SU-DHL-6 (cell line): ENCODE measurements at regions not wholly inside any gene's neighbourhood (a gene's known extent, or its start where the extent isn't known, plus 50 kb on each side); places are given as distances from the start of the nearest gene placed in this dataset.

Source experiments
- H2AFZ ChIP-seq: fragments of 200-600 bp; sonication (generic); 2 replicates; pipeline ENCODE4 v1.6.1; 2014; ENCODE audit warnings: low read depth, mild to moderate bottlenecking, moderate library complexity, mixed read lengths, antibody characterized with exemption, low read length; ENCODE audit not compliant: severe bottlenecking
- H3F3A ChIP-seq: fragments of 200-600 bp; shearing (Covaris generic); 2 replicates; pipeline ENCODE4 v1.6.0; 2016; ENCODE audit warnings: antibody characterized with exemption, mild to moderate bottlenecking; ENCODE audit not compliant: insufficient read depth
- H3K27ac ChIP-seq: fragments of 200-600 bp; sonication (generic); 2 replicates; pipeline ENCODE4 v1.5.1; 2016; ENCODE audit warnings: low read depth, mild to moderate bottlenecking, low read length, moderate library complexity, mixed read lengths
- H3K27me3 ChIP-seq: fragments of 200-600 bp; sonication (generic), shearing (Covaris generic); 2 replicates; pipeline ENCODE4 v1.6.0; 2014; ENCODE audit warnings: mild to moderate bottlenecking, low read length
- H3K36me3 ChIP-seq: fragments of 200-600 bp; sonication (generic); 2 replicates; pipeline ENCODE4 v1.6.1; 2014; ENCODE audit warnings: mild to moderate bottlenecking, low read length, mixed read lengths
- H3K4me2 ChIP-seq: fragments of 300-600, 200-600 bp; shearing (Covaris generic), sonication (generic); 2 replicates; pipeline ENCODE4 v1.6.0; 2014; ENCODE audit warnings: low read length, low read depth, mild to moderate bottlenecking; ENCODE audit not compliant: poor library complexity, severe bottlenecking
- H3K4me3 ChIP-seq: fragments of 200-600 bp; sonication (generic); 2 replicates; pipeline ENCODE4 v1.5.1; 2014; ENCODE audit warnings: antibody characterized with exemption, low read length, mild to moderate bottlenecking, mixed read lengths; ENCODE audit not compliant: insufficient read depth, poor library complexity, severe bottlenecking
- H3K79me2 ChIP-seq: fragments of 200-600 bp; sonication (generic); 2 replicates; pipeline ENCODE4 v1.6.1; 2014; ENCODE audit warnings: mild to moderate bottlenecking, low read length, moderate library complexity; ENCODE audit not compliant: insufficient read depth
- H3K9ac ChIP-seq: fragments of 200-600 bp; sonication (generic); 2 replicates; pipeline ENCODE4 v1.7.0; 2014; ENCODE audit warnings: mild to moderate bottlenecking, low read length
- H3K9me2 ChIP-seq: fragments of 200-600 bp; sonication (generic); replicated peaks from 2 replicates; pipeline ENCODE4 v1.6.1; 2014; ENCODE audit warnings: low read length; ENCODE audit not compliant: insufficient read depth
- H3K9me3 ChIP-seq: fragments of 200-600 bp; sonication (generic); 2 replicates; pipeline ENCODE4 v1.6.1; 2014; ENCODE audit warnings: low read length, mixed read lengths; ENCODE audit not compliant: insufficient read depth
- H4K20me1 ChIP-seq: fragments of 200-600 bp; sonication (generic); 2 replicates; pipeline ENCODE4 v1.6.1; 2014; ENCODE audit warnings: low read depth, mild to moderate bottlenecking, antibody characterized with exemption, low read length, moderate library complexity, mixed read lengths
- EZH2phosphoT487 ChIP-seq: fragments of 200-600 bp; sonication (generic), shearing (Covaris generic); conservative IDR thresholded peaks from 2 replicates; pipeline ENCODE4 v1.6.1; 2018; ENCODE audit warnings: mild to moderate bottlenecking, antibody characterized with exemption, low read length, moderate library complexity, mixed read lengths
- TF ChIP-seq, protein P1 (sequence below): fragments of 200-600 bp; sonication (generic); IDR thresholded peaks from one replicate; pipeline ENCODE4 v1.5.1; 2017; ENCODE audit warnings: antibody characterized with exemption, mild to moderate bottlenecking, low read length, moderate library complexity; ENCODE audit not compliant: insufficient read depth, poor library complexity, severe bottlenecking

DNA sequence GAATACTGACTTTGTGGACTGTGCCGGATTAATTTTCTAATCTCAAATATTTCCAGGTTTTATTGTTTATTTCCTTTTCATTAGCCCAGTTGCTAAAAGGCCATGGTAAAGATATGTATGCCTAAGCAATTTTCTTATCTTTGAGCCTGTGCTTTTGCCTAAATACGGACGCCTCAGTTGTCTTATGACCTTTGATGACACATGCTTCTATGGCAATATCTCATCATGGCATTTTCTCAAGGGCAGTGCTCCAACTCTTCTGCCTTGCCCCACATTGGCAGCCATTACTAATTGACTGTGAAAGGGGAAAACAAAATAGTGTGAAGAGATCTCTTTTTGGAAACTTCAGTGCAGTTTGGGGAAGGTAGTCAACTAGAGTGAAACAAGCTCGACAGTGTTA, 809.6 kb upstream of the NR2F2 start:
- H3K4me2 ChIP-seq: no peak overlapping the region
- H4K20me1 ChIP-seq: no peaks in the 10 kb centered on the region
- no peaks in the 10 kb centered on the region for H3K79me2 ChIP-seq
- no peak overlapping the region for H3K27ac ChIP-seq
- no peaks in the 10 kb centered on the region for H3K27me3 ChIP-seq
- H3K36me3 ChIP-seq: no peaks in the 10 kb centered on the region
- no peaks in the 10 kb centered on the region for H3K9me2 ChIP-seq
- no peak for TF ChIP-seq EZH2phosphoT487
- TF ChIP-seq, protein P1, sequence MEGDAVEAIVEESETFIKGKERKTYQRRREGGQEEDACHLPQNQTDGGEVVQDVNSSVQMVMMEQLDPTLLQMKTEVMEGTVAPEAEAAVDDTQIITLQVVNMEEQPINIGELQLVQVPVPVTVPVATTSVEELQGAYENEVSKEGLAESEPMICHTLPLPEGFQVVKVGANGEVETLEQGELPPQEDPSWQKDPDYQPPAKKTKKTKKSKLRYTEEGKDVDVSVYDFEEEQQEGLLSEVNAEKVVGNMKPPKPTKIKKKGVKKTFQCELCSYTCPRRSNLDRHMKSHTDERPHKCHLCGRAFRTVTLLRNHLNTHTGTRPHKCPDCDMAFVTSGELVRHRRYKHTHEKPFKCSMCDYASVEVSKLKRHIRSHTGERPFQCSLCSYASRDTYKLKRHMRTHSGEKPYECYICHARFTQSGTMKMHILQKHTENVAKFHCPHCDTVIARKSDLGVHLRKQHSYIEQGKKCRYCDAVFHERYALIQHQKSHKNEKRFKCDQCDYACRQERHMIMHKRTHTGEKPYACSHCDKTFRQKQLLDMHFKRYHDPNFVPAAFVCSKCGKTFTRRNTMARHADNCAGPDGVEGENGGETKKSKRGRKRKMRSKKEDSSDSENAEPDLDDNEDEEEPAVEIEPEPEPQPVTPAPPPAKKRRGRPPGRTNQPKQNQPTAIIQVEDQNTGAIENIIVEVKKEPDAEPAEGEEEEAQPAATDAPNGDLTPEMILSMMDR: no peak
- H3K4me3 ChIP-seq: no peak overlapping the region
- H3F3A ChIP-seq: no peaks in the 10 kb centered on the region
- no peaks in the 10 kb centered on the region for H3K9me3 ChIP-seq
- H3K9ac ChIP-seq: no peak overlapping the region
- H2AFZ ChIP-seq: no peak overlapping the region

DNA sequence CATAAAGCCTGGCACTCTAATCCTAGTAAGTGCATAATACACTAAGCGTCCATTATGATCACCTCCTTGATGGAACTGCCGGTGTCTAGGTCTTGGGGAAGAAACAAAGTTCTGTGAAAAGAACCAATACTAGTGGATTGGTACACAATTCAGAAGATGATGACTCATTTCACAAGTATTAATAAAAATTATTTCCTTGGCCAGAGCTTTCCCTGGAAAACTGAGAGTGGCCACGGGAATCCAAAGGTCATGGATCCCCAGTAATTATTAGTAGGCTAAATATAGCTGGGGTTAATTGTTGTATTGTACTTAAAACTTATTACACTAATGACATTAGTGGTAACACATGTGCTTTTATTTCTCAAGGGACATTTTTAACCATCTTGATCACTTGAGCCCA, 808.0 kb upstream of the NR2F2 start:
- H3K27ac ChIP-seq: no peak overlapping the region
- no peak for TF ChIP-seq EZH2phosphoT487
- TF ChIP-seq, protein P1: no peak
- no peak overlapping the region for H3K9ac ChIP-seq
- H3K79me2 ChIP-seq: no peaks in the 10 kb centered on the region
- no peaks in the 10 kb centered on the region for H3K27me3 ChIP-seq
- no peaks in the 10 kb centered on the region for H3K9me2 ChIP-seq
- no peaks in the 10 kb centered on the region for H3K9me3 ChIP-seq
- H4K20me1 ChIP-seq: no peaks in the 10 kb centered on the region
- no peak overlapping the region for H3K4me2 ChIP-seq
- H3K4me3 ChIP-seq: no peak overlapping the region
- no peaks in the 10 kb centered on the region for H3F3A ChIP-seq
- no peaks in the 10 kb centered on the region for H3K36me3 ChIP-seq
- no peak overlapping the region for H2AFZ ChIP-seq

DNA sequence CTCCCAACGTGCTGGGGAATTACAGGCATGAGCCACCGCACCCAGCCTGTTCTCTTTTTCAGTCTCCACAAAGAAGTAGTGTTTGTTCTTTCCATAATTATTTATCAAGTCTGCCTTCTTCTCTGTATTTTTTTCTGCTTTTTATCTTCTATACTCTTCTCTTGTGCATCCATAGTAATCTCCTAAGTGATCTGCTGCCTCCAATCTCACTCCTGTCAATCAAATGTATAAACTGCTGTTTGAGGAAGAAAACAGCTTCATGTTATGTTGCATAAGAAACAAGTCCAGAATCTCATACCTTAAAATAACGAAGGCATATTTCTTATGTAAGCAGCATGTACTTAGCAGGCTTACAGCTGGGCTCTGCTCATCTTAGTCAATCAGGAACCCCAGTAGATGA, 801.6 kb upstream of the NR2F2 start:
- H3K27me3 ChIP-seq: no peaks in the 10 kb centered on the region
- no peak overlapping the region for H3K4me3 ChIP-seq
- no peaks in the 10 kb centered on the region for H4K20me1 ChIP-seq
- TF ChIP-seq EZH2phosphoT487: no peak
- TF ChIP-seq, protein P1: no peak
- no peaks in the 10 kb centered on the region for H3K36me3 ChIP-seq
- no peak overlapping the region for H2AFZ ChIP-seq
- H3K27ac ChIP-seq: no peak overlapping the region
- no peak overlapping the region for H3K9ac ChIP-seq
- no peaks in the 10 kb centered on the region for H3K79me2 ChIP-seq
- no peaks in the 10 kb centered on the region for H3K9me3 ChIP-seq
- no peak overlapping the region for H3K4me2 ChIP-seq
- H3F3A ChIP-seq: no peaks in the 10 kb centered on the region
- no peaks in the 10 kb centered on the region for H3K9me2 ChIP-seq

DNA sequence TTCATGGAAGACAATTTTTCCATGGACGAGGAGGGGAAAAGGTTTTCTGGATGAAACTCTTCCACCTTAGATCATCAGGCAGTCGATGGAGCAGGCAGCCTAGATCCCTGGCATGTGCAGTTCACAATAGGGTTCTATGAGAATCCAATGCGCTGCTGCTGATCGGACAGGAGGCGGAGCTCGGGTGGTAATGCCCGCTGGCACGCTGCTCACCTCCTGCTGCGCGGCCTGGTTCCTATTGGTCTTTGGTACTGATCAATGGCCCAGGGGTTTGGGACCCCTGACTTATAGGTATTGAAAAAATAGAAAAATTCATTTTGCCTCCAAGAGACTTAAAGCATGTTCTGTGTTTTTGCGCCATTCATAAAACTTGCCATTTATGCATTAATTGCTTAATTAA, 793.9 kb upstream of the NR2F2 start:
- H3K4me3 ChIP-seq: no peak overlapping the region
- no peak overlapping the region for H3K27ac ChIP-seq
- no peaks in the 10 kb centered on the region for H4K20me1 ChIP-seq
- H3K9me3 ChIP-seq: no peaks in the 10 kb centered on the region
- TF ChIP-seq, protein P1: no peak
- no peak for TF ChIP-seq EZH2phosphoT487
- H3K4me2 ChIP-seq: no peak overlapping the region
- no peak overlapping the region for H3K9ac ChIP-seq
- no peaks in the 10 kb centered on the region for H3K36me3 ChIP-seq
- H3K9me2 ChIP-seq: no peaks in the 10 kb centered on the region
- no peaks in the 10 kb centered on the region for H3K79me2 ChIP-seq
- no peaks in the 10 kb centered on the region for H3F3A ChIP-seq
- no peaks in the 10 kb centered on the region for H3K27me3 ChIP-seq
- H2AFZ ChIP-seq: no peak overlapping the region
